ENCODE measurements at regions not wholly inside any gene's neighbourhood (a gene's known extent, or its start where the extent isn't known, plus 50 kb on each side); places are given as distances from the start of the nearest gene placed in this dataset.
A peak's percentile ranks its signal among the peaks of the same experiment; 100 is the strongest.

GRCh38 chr10:130747356-130747755, 564.2 kb downstream of the TCERG1L start:
- DNase-seq = peak in 1 of 35 experiments; percentile 5
- Histone ChIP-seq H3K4me1 (ENCODE audit: control insufficient read depth in 1 of 2, extremely low read depth in 1 of 2, insufficient read depth in 2 of 2, low read length in 2 of 2) (no peaks in the 10 kb centered on the region), H3K36me3 (ENCODE audit: control insufficient read depth in 2 of 2, extremely low read depth in 1 of 2, insufficient read depth in 1 of 2, low read length in 1 of 2) (no peaks in the 10 kb centered on the region), H3K27me3 (replicated peaks in 1 of 2; ENCODE audit: control insufficient read depth in 2 of 2, extremely low read depth in 1 of 2, insufficient read depth in 2 of 2, low read length in 1 of 2) (peaks cover 0 to 15% of the 10 kb centered on the region in 2 experiments), H3K4me3 (ENCODE audit: control insufficient read depth in 1 of 2, extremely low read depth in 1 of 2, low read length in 1 of 2) (no peak overlapping the region), H3K27ac (ENCODE audit: low read length) (no peak overlapping the region), H3K9me3 (no peaks in the 10 kb centered on the region)
- no peaks in the 10 kb centered on the region for H3K9me3 Mint-ChIP-seq
- no peak overlapping the region for H3K4me3 Mint-ChIP-seq
- H3K36me3 Mint-ChIP-seq = no peaks in the 10 kb centered on the region
- peaks cover 9 to 11% of the 10 kb centered on the region in 2 donors for H3K27me3 Mint-ChIP-seq
- 64% methylated on average over 9 of the region's 11 CpGs for WGBS (ENCODE audit: insufficient coverage)
- ChIA-PET CTCF (interaction anchor here in 1 of 2 donors (1.1 kb wide), 1 partner anchor 26 kb away, joined by 3 read pairs; no protein-coding TSS in a partner anchor), POLR2A (interaction anchor here in 1 of 2 donors (0.5 kb wide), 1 partner anchor 41 kb away, joined by 3 read pairs; no protein-coding TSS in a partner anchor)
- H3K27ac Mint-ChIP-seq = no peak overlapping the region
- no peaks in the 10 kb centered on the region for H3K4me1 Mint-ChIP-seq
- no peak for ATAC-seq (replicated peaks in 1 of 4)

GRCh38 chr10:130747946-130748345, 563.6 kb downstream of the TCERG1L start:
- ATAC-seq (replicated peaks in 1 of 4) (no peak), DNase-seq (no peak)
- Mint-ChIP-seq H3K4me1 (no peaks in the 10 kb centered on the region), H3K9me3 (no peaks in the 10 kb centered on the region), H3K4me3 (no peak overlapping the region), H3K27me3 (peaks cover 9 to 11% of the 10 kb centered on the region in 2 donors), H3K27ac (no peak overlapping the region), H3K36me3 (no peaks in the 10 kb centered on the region)
- no peaks in the 10 kb centered on the region for H3K4me1 ChIP-seq (ENCODE audit: control insufficient read depth in 1 of 2, extremely low read depth in 1 of 2, insufficient read depth in 2 of 2, low read length in 2 of 2)
- 80% methylated on average over 1 of the region's 13 CpGs for WGBS (ENCODE audit: insufficient coverage)
- no peak overlapping the region for H3K27ac ChIP-seq (ENCODE audit: low read length)
- H3K36me3 ChIP-seq (ENCODE audit: control insufficient read depth in 2 of 2, extremely low read depth in 1 of 2, insufficient read depth in 1 of 2, low read length in 1 of 2) = no peaks in the 10 kb centered on the region
- POLR2A ChIA-PET = no interaction called here
- H3K27me3 ChIP-seq (replicated peaks in 1 of 2; ENCODE audit: control insufficient read depth in 2 of 2, extremely low read depth in 1 of 2, insufficient read depth in 2 of 2, low read length in 1 of 2) = peaks cover 0 to 15% of the 10 kb centered on the region in 2 experiments
- no peaks in the 10 kb centered on the region for H3K9me3 ChIP-seq
- H3K4me3 ChIP-seq (ENCODE audit: control insufficient read depth in 1 of 2, extremely low read depth in 1 of 2, low read length in 1 of 2) = no peak overlapping the region
- CTCF ChIA-PET = no interaction called here

GRCh38 chr10:130748409-130749057, 563.0 kb downstream of the TCERG1L start:
- Mint-ChIP-seq H3K36me3 (no peaks in the 10 kb centered on the region), H3K27me3 (peaks cover 9 to 11% of the 10 kb centered on the region in 2 donors), H3K27ac (no peak overlapping the region), H3K4me3 (no peak overlapping the region), H3K4me1 (no peaks in the 10 kb centered on the region), H3K9me3 (peaks cover 0 to 2% (median 0%) of the 10 kb centered on the region in 3 donors)
- ChIA-PET CTCF (no interaction called here), POLR2A (no interaction called here)
- no peak for ATAC-seq (replicated peaks in 1 of 4)
- DNase-seq = no peak
- no peaks in the 10 kb centered on the region for H3K4me1 ChIP-seq (ENCODE audit: control insufficient read depth in 1 of 2, extremely low read depth in 1 of 2, insufficient read depth in 2 of 2, low read length in 2 of 2)
- no peak overlapping the region for H3K27ac ChIP-seq (ENCODE audit: low read length)
- H3K4me3 ChIP-seq (ENCODE audit: control insufficient read depth in 1 of 2, extremely low read depth in 1 of 2, low read length in 1 of 2) = no peak overlapping the region
- H3K36me3 ChIP-seq (ENCODE audit: control insufficient read depth in 2 of 2, extremely low read depth in 1 of 2, insufficient read depth in 1 of 2, low read length in 1 of 2) = no peaks in the 10 kb centered on the region
- WGBS (ENCODE audit: insufficient coverage) = 72% methylated on average over 6 of the region's 14 CpGs
- no peaks in the 10 kb centered on the region for H3K9me3 ChIP-seq
- peaks cover 0 to 15% of the 10 kb centered on the region in 2 experiments for H3K27me3 ChIP-seq (replicated peaks in 1 of 2; ENCODE audit: control insufficient read depth in 2 of 2, extremely low read depth in 1 of 2, insufficient read depth in 2 of 2, low read length in 1 of 2)

GRCh38 chr10:130749911-130750310, 561.6 kb downstream of the TCERG1L start:
- Histone ChIP-seq H3K36me3 (ENCODE audit: control insufficient read depth in 2 of 2, extremely low read depth in 1 of 2, insufficient read depth in 1 of 2, low read length in 1 of 2) (no peaks in the 10 kb centered on the region), H3K27me3 (replicated peaks in 1 of 2; ENCODE audit: control insufficient read depth in 2 of 2, extremely low read depth in 1 of 2, insufficient read depth in 2 of 2, low read length in 1 of 2) (peaks cover 0 to 13% of the 10 kb centered on the region in 2 experiments), H3K9me3 (no peaks in the 10 kb centered on the region), H3K4me1 (ENCODE audit: control insufficient read depth in 1 of 2, extremely low read depth in 1 of 2, insufficient read depth in 2 of 2, low read length in 2 of 2) (no peaks in the 10 kb centered on the region), H3K4me3 (ENCODE audit: control insufficient read depth in 1 of 2, extremely low read depth in 1 of 2, low read length in 1 of 2) (no peak overlapping the region), H3K27ac (ENCODE audit: low read length) (no peak overlapping the region)
- no peak overlapping the region for H3K27ac Mint-ChIP-seq
- no peaks in the 10 kb centered on the region for H3K4me1 Mint-ChIP-seq
- no peaks in the 10 kb centered on the region for H3K36me3 Mint-ChIP-seq
- peaks cover 3 to 4% (median 4%) of the 10 kb centered on the region in 3 donors for H3K9me3 Mint-ChIP-seq
- 25% methylated on average over 2 of the region's 2 CpGs for WGBS (ENCODE audit: insufficient coverage)
- ChIA-PET CTCF (no interaction called here), POLR2A (no interaction called here)
- DNase-seq (peak in 1 of 35 experiments; percentile 7), ATAC-seq (replicated peaks in 1 of 4) (no peak)
- H3K27me3 Mint-ChIP-seq = peaks cover 1 to 6% of the 10 kb centered on the region in 2 donors
- H3K4me3 Mint-ChIP-seq = no peak overlapping the region

- H3K9me3 ChIP-seq = no peaks in the 10 kb centered on the region
- Mint-ChIP-seq H3K36me3 (no peaks in the 10 kb centered on the region), H3K27me3 (peaks cover 1 to 6% of the 10 kb centered on the region in 2 donors), H3K9me3 (peaks cover 5 to 9% (median 8%) of the 10 kb centered on the region in 3 donors), H3K27ac (no peak overlapping the region), H3K4me3 (no peak overlapping the region), H3K4me1 (no peaks in the 10 kb centered on the region)
- no peaks in the 10 kb centered on the region for H3K36me3 ChIP-seq (ENCODE audit: control insufficient read depth in 2 of 2, extremely low read depth in 1 of 2, insufficient read depth in 1 of 2, low read length in 1 of 2)
- CTCF ChIA-PET = no interaction called here
- POLR2A ChIA-PET = no interaction called here
- WGBS (ENCODE audit: insufficient coverage) = no CpG with 5 or more reads among the region's 2 CpGs
- H3K4me3 ChIP-seq (ENCODE audit: control insufficient read depth in 1 of 2, extremely low read depth in 1 of 2, low read length in 1 of 2) = no peak overlapping the region
- DNase-seq (no peak), ATAC-seq (replicated peaks in 1 of 4) (no peak)
- H3K27ac ChIP-seq (ENCODE audit: low read length) = no peak overlapping the region
- no peaks in the 10 kb centered on the region for H3K4me1 ChIP-seq (ENCODE audit: control insufficient read depth in 1 of 2, extremely low read depth in 1 of 2, insufficient read depth in 2 of 2, low read length in 2 of 2)
- H3K27me3 ChIP-seq (replicated peaks in 1 of 2; ENCODE audit: control insufficient read depth in 2 of 2, extremely low read depth in 1 of 2, insufficient read depth in 2 of 2, low read length in 1 of 2) = peaks cover 0 to 13% of the 10 kb centered on the region in 2 experiments
Measured at GRCh38 chr10:130750441-130750840, 561.1 kb downstream of the TCERG1L start.

- no peaks in the 10 kb centered on the region for H3K9me3 ChIP-seq
- Mint-ChIP-seq H3K4me3 (no peak overlapping the region), H3K36me3 (no peaks in the 10 kb centered on the region), H3K27me3 (peaks cover 0 to 6% of the 10 kb centered on the region in 2 donors), H3K9me3 (peaks cover 5 to 11% (median 10%) of the 10 kb centered on the region in 3 donors), H3K27ac (no peak overlapping the region), H3K4me1 (no peaks in the 10 kb centered on the region)
- ATAC-seq (replicated peaks in 1 of 4) = no peak
- no peaks in the 10 kb centered on the region for H3K36me3 ChIP-seq (ENCODE audit: control insufficient read depth in 2 of 2, extremely low read depth in 1 of 2, insufficient read depth in 1 of 2, low read length in 1 of 2)
- WGBS (ENCODE audit: insufficient coverage) = 82% methylated on average over 10 of the region's 15 CpGs
- ChIA-PET POLR2A (no interaction called here), CTCF (no interaction called here)
- peaks cover 0 to 11% of the 10 kb centered on the region in 2 experiments for H3K27me3 ChIP-seq (replicated peaks in 1 of 2; ENCODE audit: control insufficient read depth in 2 of 2, extremely low read depth in 1 of 2, insufficient read depth in 2 of 2, low read length in 1 of 2)
- H3K27ac ChIP-seq (ENCODE audit: low read length) = no peak overlapping the region
- H3K4me1 ChIP-seq (ENCODE audit: control insufficient read depth in 1 of 2, extremely low read depth in 1 of 2, insufficient read depth in 2 of 2, low read length in 2 of 2) = no peaks in the 10 kb centered on the region
- no peak for DNase-seq
- H3K4me3 ChIP-seq (ENCODE audit: control insufficient read depth in 1 of 2, extremely low read depth in 1 of 2, low read length in 1 of 2) = no peak overlapping the region
Measured at GRCh38 chr10:130751106-130751840, 560.2 kb downstream of the TCERG1L start.

All from T-cell (primary cell).